NCI-H2107 (cell line): ENCODE measurements at regions not wholly inside any gene's neighbourhood (a gene's known extent, or its start where the extent isn't known, plus 50 kb on each side); places are given as distances from the start of the nearest gene placed in this dataset.

Experiments
- DNase-seq: peaks from one replicate; lab custom pipeline; 2025; lab: John Stamatoyannopoulos, UW

- DNase-seq = no peak
Observed at GRCh38 chr4:185991770-185992169, 77.2 kb upstream of the TLR3 start.

- DNase-seq = no peak
Observed at GRCh38 chr4:185992585-185992984, 76.4 kb upstream of the TLR3 start.

- DNase-seq = no peak
Observed at GRCh38 chr4:185993328-185993973, 75.5 kb upstream of the TLR3 start.

- DNase-seq = no peak
Observed at GRCh38 chr4:185994750-185995149, 74.2 kb upstream of the TLR3 start.

GRCh38 chr4:185995665-185996064 is 73.3 kb upstream of the TLR3 start:
- no peak for DNase-seq

GRCh38 chr4:185997296-185997695 is 71.7 kb upstream of the TLR3 start:
- DNase-seq = no peak

- peak; percentile 1 for DNase-seq
Observed at GRCh38 chr4:185998791-185999190, 70.2 kb upstream of the TLR3 start.

GRCh38 chr4:185999207-185999606 is 69.7 kb upstream of the TLR3 start:
- DNase-seq = no peak

- no peak for DNase-seq
Observed at GRCh38 chr4:186002853-186003252, 66.1 kb upstream of the TLR3 start.

GRCh38 chr4:186003746-186004145 is 65.2 kb upstream of the TLR3 start:
- no peak for DNase-seq

- no peak for DNase-seq
Observed at GRCh38 chr4:186008057-186008456, 60.9 kb upstream of the TLR3 start.

GRCh38 chr4:186009976-186010375 is 59.0 kb upstream of the TLR3 start:
- no peak for DNase-seq

GRCh38 chr4:186010821-186011220 is 58.1 kb upstream of the TLR3 start:
- DNase-seq = no peak

- no peak for DNase-seq
Observed at GRCh38 chr4:186012071-186012470, 56.9 kb upstream of the TLR3 start.

- no peak for DNase-seq
Observed at GRCh38 chr4:186013419-186014186, 55.4 kb upstream of the TLR3 start.

- no peak for DNase-seq
Observed at GRCh38 chr4:186015212-186015817, 53.6 kb upstream of the TLR3 start.

GRCh38 chr4:186016796-186017195 is 52.2 kb upstream of the TLR3 start:
- no peak for DNase-seq

- DNase-seq = no peak
Observed at GRCh38 chr4:186017801-186018200, 51.2 kb upstream of the TLR3 start.

- no peak for DNase-seq
Observed at GRCh38 chr4:186018261-186018660, 50.7 kb upstream of the TLR3 start.

- no peak for DNase-seq
Observed at GRCh38 chr4:186018784-186019183, 50.2 kb upstream of the TLR3 start.
